OCI-LY7 (cell line): ENCODE measurements at regions not wholly inside any gene's neighbourhood (a gene's known extent, or its start where the extent isn't known, plus 50 kb on each side); places are given as distances from the start of the nearest gene placed in this dataset.

ENCODE experiments used
- BruUV-seq: library from RNA; stranded (reverse); fragments of 400-500 nt; replicated peaks from 2 replicates; lab custom pipeline; 2021; lab: Mats Ljungman, UMichigan
- CTCF ChIA-PET: fragments of 300-600 bp; sonication (Branson Sonifier 250); formaldehyde crosslinking; loops from one replicate; lab custom pipeline; 2022; ENCODE audit warnings: antibody characterized with exemption; ENCODE audit not compliant: unreplicated experiment; lab: Charles Lee
- POLR2A ChIA-PET: fragments of 300-600 bp; sonication (Branson Sonifier 250); formaldehyde crosslinking; loops from one replicate; lab custom pipeline; 2022; ENCODE audit warnings: antibody characterized with exemption; lab: Charles Lee
- DNase-seq: peaks from one replicate; pipeline ENCODE4 v3.0.0-alpha.2; 2015; ENCODE audit warnings: low spot score
- H2AFZ ChIP-seq: fragments of 200-600 bp; sonication (generic), shearing (Covaris generic); 2 replicates; pipeline ENCODE4 v1.6.1; 2014; ENCODE audit warnings: mild to moderate bottlenecking, antibody characterized with exemption, low read length, moderate library complexity
- H3K27ac ChIP-seq: fragments of 200-600 bp; sonication (generic); 2 replicates; pipeline ENCODE4 v1.5.1; 2014; ENCODE audit warnings: mixed run types, low read depth, mild to moderate bottlenecking, moderate library complexity, low read length, inconsistent platforms; ENCODE audit not compliant: poor library complexity, severe bottlenecking
- H3K36me3 ChIP-seq: fragments of 200-600 bp; sonication (generic); 2 replicates; pipeline ENCODE4 v1.6.1; 2014; ENCODE audit warnings: mild to moderate bottlenecking, antibody characterized with exemption, low read length, moderate library complexity, mixed read lengths; ENCODE audit not compliant: insufficient read depth
- H3K4me1 ChIP-seq: fragments of 200-600 bp; sonication (generic); 2 replicates; pipeline ENCODE4 v1.5.1; 2014; ENCODE audit warnings: mild to moderate bottlenecking, low read length; ENCODE audit not compliant: insufficient read depth, poor library complexity, severe bottlenecking
- H3K4me2 ChIP-seq: fragments of 200-600 bp; sonication (generic); 2 replicates; pipeline ENCODE4 v1.6.1; 2014; ENCODE audit warnings: mild to moderate bottlenecking, low read length
- H3K4me3 ChIP-seq: fragments of 200-600 bp; sonication (generic); 2 replicates; pipeline ENCODE4 v1.5.1; 2014; ENCODE audit warnings: mild to moderate bottlenecking, low read depth, low read length; ENCODE audit not compliant: poor library complexity, severe bottlenecking
- H3K79me2 ChIP-seq: fragments of 200-600 bp; sonication (generic); 2 replicates; pipeline ENCODE4 v1.6.1; 2016; ENCODE audit warnings: low read depth, mild to moderate bottlenecking, low read length, moderate library complexity, mixed read lengths; ENCODE audit not compliant: insufficient read depth
- H3K9me2 ChIP-seq: fragments of 200-600 bp; sonication (generic); 2 replicates; pipeline ENCODE4 v1.6.1; 2016; ENCODE audit warnings: mild to moderate bottlenecking, low read length, mixed read lengths; ENCODE audit not compliant: insufficient read depth
- H3K9me3 ChIP-seq: fragments of 200-600 bp; sonication (generic); 2 replicates; pipeline ENCODE4 v1.6.1; 2014; ENCODE audit warnings: mild to moderate bottlenecking, mixed run types, low read length, mixed read lengths
- H4K20me1 ChIP-seq: fragments of 200-600 bp; sonication (generic); 2 replicates; pipeline ENCODE4 v1.6.1; 2014; ENCODE audit warnings: mild to moderate bottlenecking, antibody characterized with exemption, low read length, moderate library complexity, mixed read lengths; ENCODE audit not compliant: insufficient read depth
- EZH2phosphoT487 ChIP-seq: fragments of 200-600 bp; sonication (generic); IDR thresholded peaks from 2 replicates; pipeline ENCODE4 v1.6.1; 2018; ENCODE audit warnings: low read depth, borderline replicate concordance, mild to moderate bottlenecking, mixed run types, antibody characterized with exemption, low read length, moderate library complexity, mixed read lengths
- intact Hi-C: fragments of 100-400 bp; cut with micrococcal nuclease; formaldehyde crosslinking; loops from one replicate; pipeline ENCODE4 v1.10.0; 2022; ENCODE audit not compliant: unreplicated experiment
- TF ChIP-seq, protein P1 (sequence below): fragments of 200-600 bp; sonication (generic); conservative IDR thresholded peaks from 2 replicates; pipeline ENCODE4 v1.5.1; 2014; ENCODE audit warnings: mild to moderate bottlenecking, antibody characterized with exemption, low read length, moderate library complexity, mixed read lengths

GRCh38 chr6:40170856-40171255 is 236.6 kb upstream of the MOCS1 start:
- TF ChIP-seq, protein P1, sequence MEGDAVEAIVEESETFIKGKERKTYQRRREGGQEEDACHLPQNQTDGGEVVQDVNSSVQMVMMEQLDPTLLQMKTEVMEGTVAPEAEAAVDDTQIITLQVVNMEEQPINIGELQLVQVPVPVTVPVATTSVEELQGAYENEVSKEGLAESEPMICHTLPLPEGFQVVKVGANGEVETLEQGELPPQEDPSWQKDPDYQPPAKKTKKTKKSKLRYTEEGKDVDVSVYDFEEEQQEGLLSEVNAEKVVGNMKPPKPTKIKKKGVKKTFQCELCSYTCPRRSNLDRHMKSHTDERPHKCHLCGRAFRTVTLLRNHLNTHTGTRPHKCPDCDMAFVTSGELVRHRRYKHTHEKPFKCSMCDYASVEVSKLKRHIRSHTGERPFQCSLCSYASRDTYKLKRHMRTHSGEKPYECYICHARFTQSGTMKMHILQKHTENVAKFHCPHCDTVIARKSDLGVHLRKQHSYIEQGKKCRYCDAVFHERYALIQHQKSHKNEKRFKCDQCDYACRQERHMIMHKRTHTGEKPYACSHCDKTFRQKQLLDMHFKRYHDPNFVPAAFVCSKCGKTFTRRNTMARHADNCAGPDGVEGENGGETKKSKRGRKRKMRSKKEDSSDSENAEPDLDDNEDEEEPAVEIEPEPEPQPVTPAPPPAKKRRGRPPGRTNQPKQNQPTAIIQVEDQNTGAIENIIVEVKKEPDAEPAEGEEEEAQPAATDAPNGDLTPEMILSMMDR: no peak
- TF ChIP-seq EZH2phosphoT487: no peak
- CTCF ChIA-PET: no interaction called here
- no peaks in the 10 kb centered on the region for H3K9me3 ChIP-seq

DNA sequence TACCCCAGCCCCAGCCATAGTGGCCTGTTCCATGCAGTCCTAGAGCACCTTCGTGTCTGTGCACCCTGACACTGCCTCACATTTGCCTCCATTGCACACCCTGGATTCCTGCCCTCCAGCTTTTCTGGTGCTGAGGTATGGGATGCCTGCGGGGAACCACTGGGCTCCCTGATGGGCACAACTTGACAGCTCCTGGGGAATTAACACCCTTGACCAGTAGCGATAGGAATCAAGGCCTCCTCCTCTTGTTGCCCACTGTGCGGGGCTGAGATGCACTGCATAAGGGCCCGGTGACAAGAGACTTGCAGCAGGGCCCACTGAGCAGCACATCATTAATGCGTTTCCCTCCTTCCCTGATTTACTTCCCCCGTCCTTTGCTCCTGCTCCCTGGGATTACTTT is 235.6 kb upstream of the MOCS1 start:
- intact Hi-C loops: no loop called here
- no TSS peak for BruUV-seq
- no peak for DNase-seq
- H3K36me3 ChIP-seq: no peaks in the 10 kb centered on the region
- H3K9me2 ChIP-seq: no peaks in the 10 kb centered on the region
- no peaks in the 10 kb centered on the region for H3K79me2 ChIP-seq
- no peak overlapping the region for H2AFZ ChIP-seq
- TF ChIP-seq, protein P1: no peak
- TF ChIP-seq EZH2phosphoT487: no peak
- no peaks in the 10 kb centered on the region for H3K4me1 ChIP-seq
- H4K20me1 ChIP-seq: no peaks in the 10 kb centered on the region
- no peak overlapping the region for H3K4me2 ChIP-seq
- ChIA-PET CTCF (no interaction called here), POLR2A (no interaction called here)
- no peak overlapping the region for H3K27ac ChIP-seq
- H3K9me3 ChIP-seq: no peaks in the 10 kb centered on the region
- no peak overlapping the region for H3K4me3 ChIP-seq

More at GRCh38 chr6:40170856-40171255, 236.6 kb upstream of the MOCS1 start:
- no peaks in the 10 kb centered on the region for H3K4me1 ChIP-seq
- H2AFZ ChIP-seq: no peak overlapping the region
- POLR2A ChIA-PET: no interaction called here
- intact Hi-C loops: no loop called here
- H3K4me3 ChIP-seq: no peak overlapping the region
- no peak for DNase-seq
- H3K4me2 ChIP-seq: no peak overlapping the region
- no peaks in the 10 kb centered on the region for H3K9me2 ChIP-seq
- H4K20me1 ChIP-seq: no peaks in the 10 kb centered on the region
- BruUV-seq: no TSS peak
- no peaks in the 10 kb centered on the region for H3K36me3 ChIP-seq
- no peaks in the 10 kb centered on the region for H3K79me2 ChIP-seq
- H3K27ac ChIP-seq: no peak overlapping the region

DNA sequence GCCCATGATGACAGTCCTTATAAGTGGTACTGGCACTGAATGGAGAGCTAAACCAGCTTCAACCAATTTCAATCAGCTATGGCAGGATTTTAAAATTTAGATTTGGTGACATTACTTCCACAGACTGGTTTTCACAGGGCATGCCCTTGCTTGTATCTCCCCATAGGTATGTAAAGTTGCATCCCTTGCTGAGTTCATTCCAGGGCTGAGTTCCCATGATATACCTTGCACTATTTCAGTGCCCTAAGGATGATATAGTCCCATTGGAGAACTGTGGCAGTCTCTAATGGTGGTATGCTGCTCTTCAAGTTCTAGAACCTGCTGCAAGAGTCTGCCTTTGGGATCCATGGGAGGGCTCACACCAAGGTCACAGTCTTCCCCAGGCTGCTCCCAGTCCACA is 232.7 kb upstream of the MOCS1 start:
- H3K4me3 ChIP-seq: no peak overlapping the region
- no peaks in the 10 kb centered on the region for H3K36me3 ChIP-seq
- H3K27ac ChIP-seq: no peak overlapping the region
- H3K9me2 ChIP-seq: no peaks in the 10 kb centered on the region
- H3K4me2 ChIP-seq: no peak overlapping the region
- intact Hi-C loops: no loop called here
- ChIA-PET CTCF (no interaction called here), POLR2A (no interaction called here)
- no peak for DNase-seq
- TF ChIP-seq, protein P1: no peak
- no peak for TF ChIP-seq EZH2phosphoT487
- no peak overlapping the region for H2AFZ ChIP-seq
- H3K9me3 ChIP-seq: no peaks in the 10 kb centered on the region
- H4K20me1 ChIP-seq: no peaks in the 10 kb centered on the region
- no peaks in the 10 kb centered on the region for H3K4me1 ChIP-seq
- H3K79me2 ChIP-seq: no peaks in the 10 kb centered on the region
- BruUV-seq: no TSS peak
